HG03135 (cell line): ENCODE measurements at regions not wholly inside any gene's neighbourhood (a gene's known extent, or its start where the extent isn't known, plus 50 kb on each side); places are given as distances from the start of the nearest gene placed in this dataset.
A peak's percentile ranks its signal among the peaks of the same experiment; 100 is the strongest.
"Not testable (repeated sequence)": the region's sequence is repeated elsewhere in the genome, so short reads cannot be mapped to it uniquely, and the experiment has no call there.

Experiments used
- ATAC-seq: cut with Tn5 transposase; IDR thresholded peaks from one replicate; pipeline ENCODE4 v1.9.1; 2021; ENCODE audit warnings: mild to moderate bottlenecking, moderate library complexity; ENCODE audit not compliant: unreplicated experiment

- no peak for ATAC-seq
These were observed 64.0 kb downstream of the GPRASP3 start for GRCh38 chrX:102784550-102784949.

GRCh38 chrX:102787283-102787682, 66.7 kb downstream of the GPRASP3 start:
- no peak for ATAC-seq

GRCh38 chrX:102808336-102808735, 87.8 kb downstream of the GPRASP3 start:
- no peak for ATAC-seq

- not testable (repeated sequence) for ATAC-seq
These were observed 97.7 kb downstream of the GPRASP3 start for GRCh38 chrX:102818269-102818668.

GRCh38 chrX:102832661-102833060, 104.4 kb upstream of the RAB40AL start:
- ATAC-seq: no peak

GRCh38 chrX:102833136-102833535, 103.9 kb upstream of the RAB40AL start:
- no peak for ATAC-seq

- no peak for ATAC-seq
These were observed 101.4 kb upstream of the RAB40AL start for GRCh38 chrX:102835504-102836146.

GRCh38 chrX:102837847-102838246, 99.2 kb upstream of the RAB40AL start:
- no peak for ATAC-seq

- no peak for ATAC-seq
These were observed 96.0 kb upstream of the RAB40AL start for GRCh38 chrX:102840871-102841705.

- ATAC-seq: no peak
These were observed 95.4 kb upstream of the RAB40AL start for GRCh38 chrX:102841706-102842003.

GRCh38 chrX:102845020-102845419, 92.1 kb upstream of the RAB40AL start:
- ATAC-seq: no peak

- ATAC-seq: no peak
These were observed 90.4 kb upstream of the RAB40AL start for GRCh38 chrX:102846544-102847236.

GRCh38 chrX:102847362-102847761, 89.7 kb upstream of the RAB40AL start:
- no peak for ATAC-seq

- ATAC-seq: no peak
These were observed 87.7 kb upstream of the RAB40AL start for GRCh38 chrX:102849396-102849795.

- not testable (repeated sequence) for ATAC-seq
These were observed 78.1 kb upstream of the RAB40AL start for GRCh38 chrX:102858826-102859549.

- ATAC-seq: no peak
These were observed 77.6 kb upstream of the RAB40AL start for GRCh38 chrX:102859550-102859871.

- ATAC-seq: no peak
These were observed 76.8 kb upstream of the RAB40AL start for GRCh38 chrX:102860235-102860634.

GRCh38 chrX:102863735-102864134, 73.3 kb upstream of the RAB40AL start:
- peak; percentile 91 for ATAC-seq

GRCh38 chrX:102866981-102867656, 70.0 kb upstream of the RAB40AL start:
- no peak for ATAC-seq

- no peak for ATAC-seq
These were observed 53.6 kb upstream of the RAB40AL start for GRCh38 chrX:102883491-102883890.
